ENCODE measurements at regions not wholly inside any gene's neighbourhood (a gene's known extent, or its start where the extent isn't known, plus 50 kb on each side); places are given as distances from the start of the nearest gene placed in this dataset.
"Not testable (repeated sequence)": the region's sequence is repeated elsewhere in the genome, so short reads cannot be mapped to it uniquely, and the experiment has no call there.

DNA sequence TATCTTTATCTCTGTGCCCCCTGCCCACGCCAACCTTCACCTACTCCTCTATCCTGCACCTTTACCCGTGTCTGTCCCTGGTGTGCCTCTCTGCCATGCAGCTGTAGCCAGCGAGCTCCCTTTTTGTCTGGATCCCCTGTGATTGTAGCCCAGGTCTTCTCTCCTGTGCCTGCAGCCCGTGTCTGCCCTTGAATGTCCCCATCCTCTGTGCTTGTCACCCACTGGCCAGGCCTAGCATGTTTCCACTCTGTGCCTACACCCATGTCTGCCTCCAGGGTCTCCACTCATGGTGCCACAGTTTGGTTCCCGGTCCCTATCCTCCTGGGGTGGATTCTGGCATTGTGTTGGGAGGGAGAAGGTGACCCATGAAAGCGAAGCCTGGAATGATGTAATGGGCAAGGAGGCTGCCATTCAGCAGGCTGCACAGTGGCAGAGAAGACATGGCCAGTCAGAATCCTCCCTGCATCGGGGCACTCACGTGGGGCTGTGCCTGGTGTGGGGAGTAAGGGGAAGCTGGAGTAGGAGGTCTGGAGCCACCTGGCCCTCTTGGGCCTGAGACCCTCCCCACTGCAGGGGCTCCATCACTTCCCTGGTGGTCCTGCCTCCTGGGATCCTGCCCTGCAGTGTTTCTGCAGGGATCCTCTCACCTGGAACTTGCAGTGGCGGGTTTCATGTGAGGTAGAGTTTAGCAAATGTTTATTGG lies 101.0 kb downstream of the GOSR1 start:
- DNase-seq: not testable (repeated sequence)

Data from NCI-H526 treated with DMSO at 0.1 percent for 48 hours (cell line).